GM18858 (cell line): ENCODE measurements at regions not wholly inside any gene's neighbourhood (a gene's known extent, or its start where the extent isn't known, plus 50 kb on each side); places are given as distances from the start of the nearest gene placed in this dataset.
"Not testable (repeated sequence)": the region's sequence is repeated elsewhere in the genome, so short reads cannot be mapped to it uniquely, and the experiment has no call there.

Experiments
- ATAC-seq: cut with Tn5 transposase; IDR thresholded peaks from one replicate; pipeline ENCODE4 v1.9.1; 2021; ENCODE audit not compliant: unreplicated experiment

DNA sequence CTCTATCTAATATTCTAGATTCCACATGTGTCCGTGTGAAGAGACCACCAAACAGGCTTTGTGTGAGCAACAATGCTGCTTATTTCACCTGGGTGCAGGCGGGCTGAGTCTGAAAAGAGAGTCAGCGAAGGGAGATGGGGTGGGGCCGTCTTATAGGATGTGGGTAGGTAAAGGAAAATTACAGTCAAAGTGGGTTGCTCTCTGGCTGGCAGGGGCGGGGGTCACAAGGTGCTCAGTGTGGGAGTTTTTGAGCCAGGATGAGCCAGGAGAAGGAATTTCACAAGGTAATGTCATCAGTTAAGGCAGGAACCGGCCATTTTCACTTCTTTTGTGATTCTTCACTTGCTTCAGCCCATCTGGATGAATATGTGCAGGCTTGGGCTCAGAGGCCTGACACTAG, 779.3 kb downstream of the RNF144A start:
- not testable (repeated sequence) for ATAC-seq

DNA sequence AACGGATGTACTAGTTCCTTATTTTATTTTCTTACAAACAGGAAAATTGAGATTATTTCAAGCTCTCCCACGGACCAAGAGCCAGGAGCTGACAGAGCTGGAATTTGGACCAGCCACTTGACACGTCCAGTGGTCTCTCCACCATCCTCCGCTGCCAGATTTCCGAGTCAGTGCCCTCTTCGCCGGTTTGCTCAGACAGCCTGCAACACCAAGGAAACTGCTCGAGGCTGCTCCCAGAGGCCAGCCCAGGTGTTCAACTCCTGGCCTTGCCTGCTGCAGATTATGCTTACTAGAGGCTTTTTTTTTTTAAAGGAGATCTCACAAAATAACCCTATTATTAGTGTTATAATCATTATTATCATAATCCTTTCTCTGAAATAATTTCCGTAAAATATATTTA, 779.8 kb downstream of the RNF144A start:
- no peak for ATAC-seq

DNA sequence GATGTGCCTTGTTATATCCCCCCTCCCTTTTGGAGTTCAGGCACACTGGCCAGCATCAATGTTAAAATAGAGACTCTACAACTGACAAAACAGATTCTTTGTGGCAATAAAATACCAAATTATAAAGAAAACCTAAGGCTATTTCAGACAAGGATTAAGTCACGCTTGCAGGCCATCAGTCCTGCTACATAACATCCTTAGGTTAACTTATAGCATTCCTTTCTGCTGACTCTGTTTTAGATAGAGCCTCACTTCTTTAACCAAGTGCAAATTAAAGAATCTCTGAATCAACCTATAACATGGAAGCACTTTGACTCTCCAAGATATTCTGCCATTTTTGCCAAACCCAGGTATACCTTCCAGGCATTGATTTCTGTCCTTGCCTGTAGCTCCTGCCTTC, 784.6 kb downstream of the RNF144A start:
- no peak for ATAC-seq

DNA sequence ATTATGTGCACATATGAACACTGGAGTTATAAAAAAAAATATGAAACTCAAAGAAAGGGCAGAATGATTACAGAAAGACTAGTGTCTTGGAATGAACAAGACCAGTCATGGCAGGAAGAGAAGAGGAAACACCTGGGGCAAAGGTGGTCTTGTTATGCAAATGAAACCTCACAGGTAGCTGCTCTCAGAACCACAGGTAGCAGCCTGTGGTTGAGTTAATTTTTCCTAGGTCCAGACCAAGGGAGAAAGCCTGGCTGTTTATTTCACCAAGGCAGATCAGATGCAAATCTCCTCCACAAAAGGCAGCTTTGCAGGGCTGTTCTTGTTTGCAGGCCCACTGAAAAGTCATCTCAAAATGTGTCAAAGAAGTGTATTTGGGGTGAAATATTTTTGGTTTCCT, 785.8 kb downstream of the RNF144A start:
- ATAC-seq, result no peak

DNA sequence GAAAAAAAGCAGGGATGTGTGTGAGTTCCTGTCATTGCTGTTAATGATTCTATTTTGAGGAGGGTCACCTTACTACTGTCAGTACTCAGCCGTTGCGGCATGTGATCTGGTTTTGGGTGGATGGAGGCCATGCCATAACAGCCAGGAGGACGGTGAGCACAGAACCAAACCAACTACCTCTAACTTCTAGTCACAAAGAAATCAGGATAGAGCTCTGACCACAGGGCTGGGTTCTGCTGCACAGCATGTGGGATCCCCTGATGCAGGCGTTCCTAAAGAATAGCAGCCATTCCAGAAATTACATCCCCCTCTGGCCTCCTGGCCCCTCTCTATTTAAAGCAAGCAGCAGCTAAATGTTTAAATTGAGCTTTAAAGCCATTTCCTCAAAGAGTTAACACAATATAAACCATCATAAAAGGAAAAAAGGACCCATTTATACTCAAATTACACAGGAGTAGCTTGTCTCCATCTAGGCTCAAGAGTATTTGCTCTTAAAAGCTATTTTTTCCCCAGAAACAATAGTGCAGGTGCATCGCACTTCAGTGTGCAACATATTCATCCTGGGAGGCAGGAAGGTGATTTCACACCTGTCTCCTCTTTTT, 786.4 kb downstream of the RNF144A start:
- ATAC-seq, result no peak

DNA sequence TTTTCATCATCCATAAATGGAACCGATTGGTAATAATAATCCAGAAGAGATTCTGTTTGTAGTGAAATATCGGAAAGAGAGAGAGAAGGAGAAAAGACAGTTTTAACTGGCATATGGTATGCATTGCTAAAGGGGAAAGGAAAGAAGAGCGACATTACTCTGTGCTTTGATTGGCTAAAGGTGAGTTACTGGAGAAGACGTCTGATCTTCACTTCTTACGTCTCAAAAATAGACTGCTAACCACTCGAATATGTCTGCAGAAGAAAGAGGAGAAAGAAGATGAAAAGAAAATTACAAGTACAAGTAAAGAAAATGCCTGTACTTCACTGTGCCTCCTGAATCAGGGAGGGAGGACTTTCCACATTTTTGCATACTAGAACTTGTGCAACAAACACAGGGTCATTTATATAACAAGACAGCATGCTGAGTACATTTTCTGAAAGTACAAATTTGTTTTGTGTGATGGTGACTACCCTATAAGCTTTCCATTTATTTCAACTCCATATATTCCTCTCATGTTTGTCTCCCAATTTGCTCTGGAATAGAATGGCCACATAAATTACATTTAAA, 787.2 kb downstream of the RNF144A start:
- ATAC-seq, result no peak

DNA sequence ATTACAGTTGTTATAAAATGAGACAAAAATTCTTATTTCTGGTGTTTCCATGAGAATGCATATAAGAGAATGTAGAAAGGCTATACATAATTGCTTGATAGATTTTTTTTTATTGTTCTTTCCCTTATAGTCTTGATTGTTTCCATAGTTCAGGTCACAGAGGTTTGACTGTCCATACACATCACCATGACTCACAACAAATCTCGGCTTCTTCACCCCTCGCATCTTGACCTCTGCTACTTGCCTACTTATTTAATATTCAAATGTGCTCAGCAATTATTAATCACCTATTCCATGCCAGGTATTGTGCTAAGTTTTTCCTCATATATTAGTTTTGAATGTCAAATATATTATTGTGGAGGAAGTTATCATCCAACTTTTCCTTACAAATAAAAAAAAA, 789.6 kb downstream of the RNF144A start:
- no peak for ATAC-seq

DNA sequence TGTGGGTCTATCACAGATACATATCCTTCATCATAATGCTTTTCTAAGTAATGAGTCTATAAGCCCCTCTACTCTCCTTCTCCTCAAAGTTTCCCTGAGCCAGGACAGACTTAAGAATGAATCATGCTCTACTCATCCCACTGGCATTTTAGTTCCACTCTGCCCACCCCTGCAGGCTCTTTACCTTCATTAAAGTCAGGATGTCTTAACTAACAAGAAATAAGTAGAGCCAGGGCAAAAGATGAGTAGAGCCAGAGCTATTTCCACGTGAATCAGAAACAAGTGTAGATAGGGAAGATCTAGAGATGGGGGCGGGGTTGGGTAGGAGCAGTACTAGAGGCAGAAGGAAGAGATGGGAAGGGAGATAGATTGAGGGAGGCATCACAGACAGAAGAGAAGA, 790.5 kb downstream of the RNF144A start:
- ATAC-seq, result no peak

DNA sequence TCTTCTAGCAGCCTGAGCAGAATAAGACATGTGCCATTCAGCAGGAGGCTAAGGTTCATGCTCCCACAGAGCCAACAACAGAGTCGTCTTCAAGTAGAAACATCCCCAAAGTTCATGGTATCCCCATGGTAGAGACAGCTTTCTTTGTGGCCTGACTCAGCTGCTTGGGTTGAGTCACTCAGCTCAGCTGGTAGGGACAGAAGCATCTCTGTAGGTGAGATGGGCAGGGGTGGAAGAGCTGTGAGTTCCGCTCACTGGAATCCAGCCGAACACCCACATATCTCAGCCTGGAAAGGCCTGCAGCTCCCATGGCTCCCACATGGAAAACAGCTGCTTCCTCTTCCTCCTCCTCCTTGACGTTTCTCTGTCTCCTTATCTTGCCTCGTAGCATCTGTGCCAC, 792.7 kb downstream of the RNF144A start:
- ATAC-seq, result no peak

DNA sequence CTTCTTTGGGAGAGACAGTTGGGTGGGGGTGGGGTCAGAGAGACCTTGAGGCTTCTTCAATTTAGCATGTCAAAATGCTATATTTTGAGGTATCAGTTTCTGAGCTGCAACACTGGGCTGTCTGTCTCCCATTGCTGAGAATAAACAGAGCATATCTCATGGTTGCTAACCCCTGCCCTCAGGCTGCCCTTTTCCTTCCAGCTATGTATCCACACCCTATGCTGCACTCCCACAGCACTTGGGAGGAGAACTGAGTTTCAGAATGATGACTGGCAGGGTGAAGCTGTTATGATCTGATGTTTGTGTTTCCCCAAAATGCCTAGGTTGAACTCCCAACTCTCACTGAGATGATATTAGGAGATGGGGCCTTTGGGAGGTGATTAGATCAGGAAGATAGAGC, 794.0 kb downstream of the RNF144A start:
- ATAC-seq, result no peak

DNA sequence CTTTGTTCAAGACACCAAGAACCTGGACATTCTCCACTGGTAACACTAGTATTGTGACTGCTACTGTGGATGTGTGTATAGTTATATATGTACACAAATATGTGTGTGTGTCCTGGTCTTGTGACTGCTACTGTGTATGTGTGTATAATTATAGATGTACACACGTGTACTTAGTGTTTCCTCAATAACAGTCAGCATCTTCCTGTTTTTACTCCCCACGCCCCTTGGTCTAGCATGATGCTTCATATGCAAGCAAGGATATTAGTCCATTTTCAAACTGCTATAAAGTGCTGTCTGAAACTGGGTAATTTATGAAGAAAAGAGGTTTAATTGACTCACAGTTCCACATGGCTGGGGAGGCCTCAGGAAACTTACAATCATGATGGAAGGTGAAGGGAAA, 802.7 kb downstream of the RNF144A start:
- no peak for ATAC-seq

DNA sequence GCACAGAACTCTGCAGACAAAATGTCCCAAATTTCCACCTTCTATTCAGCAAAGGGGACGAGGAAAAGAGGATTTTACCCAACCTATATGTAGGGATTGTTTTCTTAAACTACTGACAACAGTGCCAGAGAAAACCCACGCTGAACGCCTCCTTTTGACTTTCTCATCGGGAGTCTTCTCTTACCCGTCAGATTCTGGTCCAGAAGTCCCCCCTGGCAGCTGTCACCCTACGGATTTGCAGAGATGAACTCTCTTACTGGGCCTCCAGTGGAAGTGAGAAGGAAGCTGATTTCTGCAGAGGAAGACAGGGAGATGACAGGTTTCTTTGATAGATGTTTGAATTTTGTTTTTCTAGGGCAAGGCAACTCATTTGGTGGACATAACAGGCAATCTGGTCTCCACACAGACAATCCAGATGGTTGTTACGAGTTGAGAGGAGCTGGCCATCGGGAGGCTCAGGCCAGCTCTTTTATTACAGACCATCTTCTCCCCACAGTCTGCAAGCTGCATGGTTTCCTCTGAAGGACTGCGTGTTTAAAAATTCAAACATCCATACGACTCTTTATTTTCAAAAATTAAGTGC, 804.3 kb downstream of the RNF144A start:
- no peak for ATAC-seq

DNA sequence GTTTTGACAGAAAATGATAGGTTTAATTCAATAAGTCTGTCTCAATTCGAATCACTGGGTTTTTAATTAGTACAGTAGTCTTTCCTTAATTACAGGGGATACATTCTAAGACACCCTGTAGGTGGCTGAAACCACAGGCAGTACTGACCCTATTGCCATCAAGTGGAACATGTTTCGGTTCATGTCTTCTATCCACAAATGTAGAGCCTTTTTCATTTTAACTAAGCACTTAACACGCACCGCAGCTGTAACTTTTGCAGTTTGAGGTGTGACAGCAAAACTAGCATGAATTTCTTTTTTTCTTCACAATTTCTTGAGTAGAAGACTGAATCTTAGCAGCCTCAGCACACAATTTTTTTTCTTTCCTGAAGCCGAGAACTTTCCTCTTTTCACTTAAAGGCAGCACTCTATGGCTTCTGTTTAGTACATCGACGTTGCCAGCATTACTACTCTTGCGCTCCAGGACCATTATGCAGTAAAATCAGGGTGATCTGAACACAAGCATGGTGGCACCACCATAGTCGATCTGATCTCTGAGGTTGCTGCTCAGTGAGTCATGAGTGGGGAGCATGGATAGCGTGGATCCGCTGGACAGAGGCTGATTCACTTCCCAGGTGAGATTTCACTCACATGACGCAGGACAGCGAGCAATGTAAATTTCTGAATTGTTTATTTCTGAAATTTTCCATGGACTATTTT, 805.1 kb downstream of the RNF144A start:
- ATAC-seq, result no peak

DNA sequence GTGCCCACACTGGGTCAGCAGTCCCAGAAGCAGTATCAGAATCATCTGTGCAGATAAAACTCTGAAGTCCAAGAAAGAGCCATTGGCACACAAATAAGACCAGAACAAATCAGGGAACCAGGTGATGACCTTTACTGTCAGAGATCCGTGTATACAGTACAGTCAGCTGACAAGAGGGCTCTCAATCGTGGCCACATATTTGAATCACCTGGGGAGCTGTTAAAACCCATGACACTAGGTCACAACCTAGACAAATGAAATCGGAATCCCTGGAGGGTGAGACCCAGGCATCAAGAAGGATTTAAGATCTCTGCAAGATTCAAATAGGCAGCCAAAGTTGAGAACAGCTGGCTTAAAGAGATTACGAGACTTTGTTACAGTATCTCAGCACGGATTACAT, 807.1 kb downstream of the RNF144A start:
- ATAC-seq, result no peak

DNA sequence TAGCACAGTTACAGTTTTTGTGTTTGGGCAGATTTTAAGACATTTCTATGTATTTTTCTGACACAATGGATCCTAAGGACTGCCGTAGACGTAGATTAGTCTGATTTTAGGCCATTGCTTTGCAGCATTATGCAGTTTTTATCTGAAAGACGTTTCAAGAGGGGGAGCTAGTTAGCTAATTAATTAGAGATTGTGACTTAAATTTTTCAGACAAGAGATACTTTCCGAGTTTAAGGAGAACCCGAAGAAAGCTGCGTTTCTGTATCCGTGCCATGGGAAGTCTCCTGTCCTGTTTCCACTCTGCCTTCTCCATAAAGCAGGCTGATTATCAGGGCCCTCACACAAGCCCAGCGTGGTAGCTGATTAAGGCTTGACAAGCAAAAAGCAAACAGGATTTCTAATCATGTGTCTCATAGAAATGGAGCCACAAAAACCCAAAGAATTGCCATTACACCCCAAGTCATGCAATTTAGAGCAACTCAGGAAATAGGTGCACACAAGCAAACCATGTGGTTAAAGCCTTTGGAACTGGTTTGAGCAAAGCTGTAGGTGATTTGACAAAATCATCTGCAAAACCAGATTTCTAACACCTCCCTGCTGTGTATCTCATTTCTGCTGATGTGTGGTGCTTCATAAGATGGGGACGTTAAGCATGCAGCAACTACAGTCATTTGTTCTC, 808.1 kb downstream of the RNF144A start:
- no peak for ATAC-seq

DNA sequence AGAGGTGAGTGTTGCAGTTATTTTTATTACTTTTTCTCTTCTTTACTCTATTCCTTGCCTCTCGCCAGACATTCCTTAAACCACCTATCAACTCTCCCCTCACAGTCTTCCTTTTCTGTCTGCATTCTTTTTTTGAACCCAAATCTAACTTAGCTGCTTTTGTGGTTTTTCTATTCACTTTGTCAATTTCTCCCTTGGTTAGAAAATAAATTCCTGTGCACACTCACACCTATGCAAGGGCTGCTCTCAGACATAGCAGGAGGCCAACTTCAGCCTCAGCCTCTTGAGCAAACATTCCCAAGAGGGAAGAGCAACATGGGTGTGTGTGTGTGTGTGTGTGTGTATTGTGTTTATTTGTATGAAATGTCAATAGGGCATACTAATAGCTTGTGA, 808.6 kb downstream of the RNF144A start:
- no peak for ATAC-seq

DNA sequence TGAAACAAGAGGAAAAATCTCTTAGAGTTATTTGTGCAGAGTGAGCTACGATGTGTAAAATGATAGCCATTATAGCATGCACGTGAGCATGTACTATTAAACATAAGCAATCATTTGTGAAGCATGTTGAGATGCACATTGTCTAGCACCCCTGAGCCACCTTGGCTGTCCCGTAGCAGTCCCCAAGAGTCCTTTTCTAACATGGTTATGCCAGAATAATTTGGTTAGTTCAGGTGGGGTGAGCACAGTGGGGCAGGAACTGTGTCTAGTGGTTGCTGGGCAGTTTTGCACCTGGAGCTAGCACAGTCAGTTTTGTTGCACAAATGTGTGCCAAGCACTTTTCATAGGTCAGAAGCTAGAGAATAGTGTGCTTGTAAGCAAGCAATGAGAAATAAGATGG, 809.8 kb downstream of the RNF144A start:
- ATAC-seq, result no peak

DNA sequence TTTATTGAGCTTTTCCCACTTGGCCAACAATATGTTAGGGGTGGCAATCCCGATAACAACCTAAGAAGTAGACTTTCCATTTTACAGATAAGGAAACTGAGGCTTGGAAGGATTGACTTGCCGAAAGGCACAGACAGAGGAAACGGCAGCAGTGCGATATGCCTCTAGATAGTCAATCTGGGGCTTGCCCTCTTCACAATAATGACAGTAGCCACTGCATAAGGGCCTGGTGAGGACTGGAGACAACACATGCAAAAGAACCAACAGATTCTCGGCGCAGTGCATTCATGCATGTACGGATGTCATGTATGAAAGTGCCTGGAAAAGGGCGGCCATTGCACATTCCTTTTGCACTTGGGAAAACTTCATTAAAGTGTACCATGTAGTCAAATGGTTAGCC, 811.2 kb downstream of the RNF144A start:
- no peak for ATAC-seq

DNA sequence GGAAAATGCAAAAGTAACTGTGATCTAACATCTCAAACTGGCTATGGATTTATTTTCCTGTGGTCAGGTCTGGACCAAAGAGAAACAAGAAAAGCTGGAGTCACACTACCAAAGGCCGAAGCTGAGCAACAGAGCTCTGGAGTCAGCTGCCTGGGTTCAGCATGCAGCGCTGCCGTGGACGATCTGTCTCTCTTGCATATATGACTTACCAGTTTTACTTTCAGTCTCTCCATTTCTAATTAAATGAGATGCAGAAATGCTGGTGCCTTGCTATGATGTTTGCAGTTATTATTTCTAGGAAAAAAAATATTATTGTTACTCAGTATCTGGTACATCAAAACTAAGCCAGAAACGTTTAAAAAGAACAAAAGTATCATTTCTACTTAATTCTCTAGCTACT, 813.2 kb downstream of the RNF144A start:
- no peak for ATAC-seq

DNA sequence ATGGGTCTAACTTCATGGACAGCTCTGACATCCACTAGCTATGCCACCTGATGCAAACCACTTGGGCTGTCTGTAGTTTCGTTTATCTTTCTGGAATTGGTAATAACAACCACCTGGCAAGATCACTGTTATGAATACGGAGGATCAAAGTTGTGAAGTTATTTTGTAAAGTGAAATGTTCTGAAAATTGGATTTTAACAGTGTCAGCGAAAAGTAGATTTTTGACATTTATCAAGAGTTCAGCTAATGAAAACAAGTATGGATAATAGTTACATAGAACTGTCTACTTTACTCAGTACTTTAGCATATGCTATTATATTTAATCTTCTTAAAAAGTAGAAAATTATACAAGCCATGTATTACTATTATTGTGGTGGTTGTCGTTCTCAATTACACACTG, 813.8 kb downstream of the RNF144A start:
- ATAC-seq, result no peak

DNA sequence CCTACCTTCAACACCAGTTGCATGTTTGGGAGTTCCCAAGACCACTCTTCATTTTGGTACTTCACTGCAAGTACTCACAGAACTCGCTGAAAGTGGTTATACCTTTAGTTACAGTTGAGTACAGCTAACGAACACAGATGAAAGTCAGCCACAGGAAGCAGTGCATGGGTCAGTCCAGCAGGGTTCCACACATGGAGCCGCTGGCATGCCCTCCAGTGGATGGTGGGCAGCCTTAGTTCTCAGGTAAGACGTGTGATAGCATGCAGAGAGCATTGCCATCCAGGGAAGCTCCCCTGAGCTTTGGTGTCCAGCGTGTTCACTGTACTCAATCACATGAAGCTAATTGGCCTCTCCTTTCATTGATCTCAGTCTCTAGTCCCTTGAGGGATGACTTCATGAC, 815.3 kb downstream of the RNF144A start:
- ATAC-seq, result no peak
